ENCODE measurements at regions not wholly inside any gene's neighbourhood (a gene's known extent, or its start where the extent isn't known, plus 50 kb on each side); places are given as distances from the start of the nearest gene placed in this dataset.
"Not testable (repeated sequence)": the region's sequence is repeated elsewhere in the genome, so short reads cannot be mapped to it uniquely, and the experiment has no call there.

- Histone ChIP-seq H3K79me1 (ENCODE audit: low read depth in 1 of 2, low read length in 2 of 2) (peaks cover 5 to 20% of the 10 kb centered on the region in 2 experiments; a peak in 2 of 4 replicates), H4K20me1 (ENCODE audit: insufficient read depth, low read length) (peaks cover 45% of the 10 kb centered on the region)
- H3K9me3 ChIP-seq (ENCODE audit: control insufficient read depth, insufficient read depth, low read length); H3K4me1 ChIP-seq (ENCODE audit: control insufficient read depth, insufficient read depth, low read length); H3K14ac ChIP-seq (replicated peaks; ENCODE audit: low read depth, low read length); CTCF ChIA-PET; H3K9me1 ChIP-seq (ENCODE audit: insufficient read depth, low read length); H3K4ac ChIP-seq (ENCODE audit: low read depth, low read length); dilution Hi-C loops (cut with HindIII; ENCODE audit: low sequenced_read_pairs, unreplicated experiment); H3K56ac ChIP-seq (ENCODE audit: extremely low read depth, insufficient read depth, low read length); H2AFZ ChIP-seq (replicated peaks; ENCODE audit: low read length, poor library complexity); H3K9ac ChIP-seq (ENCODE audit: low read depth, low read length); intact Hi-C loops (cut with micrococcal nuclease); H2BK20ac ChIP-seq (ENCODE audit: low read depth, low read length); H2BK15ac ChIP-seq (ENCODE audit: low read depth, low read length); H2AK5ac ChIP-seq (ENCODE audit: low read depth, low read length); H3K36me3 ChIP-seq (ENCODE audit: control insufficient read depth, insufficient read depth, low read length); POLR2A ChIA-PET (ENCODE audit: unreplicated experiment); ATAC-seq (ENCODE audit: low read depth); H2AK9ac ChIP-seq (replicated peaks; ENCODE audit: low read depth, low read length, poor library complexity); H3K23ac ChIP-seq (ENCODE audit: low read depth, low read length); DNase-seq; H4K5ac ChIP-seq (ENCODE audit: low read depth, low read length); H2BK5ac ChIP-seq (ENCODE audit: low read depth, low read length, poor library complexity, severe bottlenecking); H3K18ac ChIP-seq (ENCODE audit: low read depth, low read length); H4K91ac ChIP-seq (ENCODE audit: insufficient read depth, low read depth, low read length); H3K4me3 ChIP-seq (ENCODE audit: insufficient read depth, low read depth, low read length); H2BK120ac ChIP-seq (ENCODE audit: low read depth, low read length); H4K8ac ChIP-seq (ENCODE audit: low read depth in 2 of 2, low read length in 2 of 2); BruUV-seq (replicated peaks); in situ Hi-C loops (cut with MboI; ENCODE audit: low sequenced_read_pairs); H3K27me3 ChIP-seq (ENCODE audit: control insufficient read depth, insufficient read depth, low read length); H3K27ac ChIP-seq (ENCODE audit: insufficient read depth, low read length); H3K4me2 ChIP-seq (ENCODE audit: low read depth, low read length): not testable (repeated sequence)
- WGBS, 2 experiments (ENCODE audit: extremely low coverage in 2 of 2, insufficient read length in 1 of 2) = no CpG with 5 or more reads among the region's 4 CpGs
These were observed 306.6 kb downstream of the BCL2L11 start for GRCh38 chr2:111427346-111427745.

GRCh38 chr2:111428915-111429314 is 308.2 kb downstream of the BCL2L11 start:
- H3K9me1 ChIP-seq (ENCODE audit: insufficient read depth, low read length); H2BK5ac ChIP-seq (ENCODE audit: low read depth, low read length, poor library complexity, severe bottlenecking); H3K23ac ChIP-seq (ENCODE audit: low read depth, low read length); intact Hi-C loops (cut with micrococcal nuclease); H4K5ac ChIP-seq (ENCODE audit: low read depth, low read length); H4K8ac ChIP-seq (ENCODE audit: low read depth in 2 of 2, low read length in 2 of 2); H2AK9ac ChIP-seq (replicated peaks; ENCODE audit: low read depth, low read length, poor library complexity); H3K14ac ChIP-seq (replicated peaks; ENCODE audit: low read depth, low read length); CTCF ChIA-PET; H3K9ac ChIP-seq (ENCODE audit: low read depth, low read length); H3K4me1 ChIP-seq (ENCODE audit: control insufficient read depth, insufficient read depth, low read length); H2BK15ac ChIP-seq (ENCODE audit: low read depth, low read length); H3K36me3 ChIP-seq (ENCODE audit: control insufficient read depth, insufficient read depth, low read length); H3K56ac ChIP-seq (ENCODE audit: extremely low read depth, insufficient read depth, low read length); H3K4me3 ChIP-seq (ENCODE audit: insufficient read depth, low read depth, low read length); dilution Hi-C loops (cut with HindIII; ENCODE audit: low sequenced_read_pairs, unreplicated experiment); H4K91ac ChIP-seq (ENCODE audit: insufficient read depth, low read depth, low read length); H3K27ac ChIP-seq (ENCODE audit: insufficient read depth, low read length); POLR2A ChIA-PET (ENCODE audit: unreplicated experiment); H3K9me3 ChIP-seq (ENCODE audit: control insufficient read depth, insufficient read depth, low read length); H3K4ac ChIP-seq (ENCODE audit: low read depth, low read length); BruUV-seq (replicated peaks); H2AFZ ChIP-seq (replicated peaks; ENCODE audit: low read length, poor library complexity); DNase-seq; in situ Hi-C loops (cut with MboI; ENCODE audit: low sequenced_read_pairs); H3K18ac ChIP-seq (ENCODE audit: low read depth, low read length); ATAC-seq (ENCODE audit: low read depth); H2BK120ac ChIP-seq (ENCODE audit: low read depth, low read length); H3K27me3 ChIP-seq (ENCODE audit: control insufficient read depth, insufficient read depth, low read length); H3K4me2 ChIP-seq (ENCODE audit: low read depth, low read length); H2BK20ac ChIP-seq (ENCODE audit: low read depth, low read length); H2AK5ac ChIP-seq (ENCODE audit: low read depth, low read length): not testable (repeated sequence)
- peaks cover 49% of the 10 kb centered on the region for H4K20me1 ChIP-seq (ENCODE audit: insufficient read depth, low read length)
- H3K79me1 ChIP-seq (ENCODE audit: low read depth in 1 of 2, low read length in 2 of 2) = peaks cover 2 to 13% of the 10 kb centered on the region in 2 experiments; a peak in 1 of 4 replicates
- WGBS, 2 experiments (ENCODE audit: extremely low coverage in 2 of 2, insufficient read length in 1 of 2) = no CpG with 5 or more reads among the region's 6 CpGs
